Fibroblast of gingiva (primary cell): ENCODE measurements at regions not wholly inside any gene's neighbourhood (a gene's known extent, or its start where the extent isn't known, plus 50 kb on each side); places are given as distances from the start of the nearest gene placed in this dataset.
"Not testable (repeated sequence)": the region's sequence is repeated elsewhere in the genome, so short reads cannot be mapped to it uniquely, and the experiment has no call there.

Experiments used
- DNase-seq: peaks from one replicate; pipeline ENCODE4 v3.0.0-alpha.2; 2011; ENCODE audit warnings: low read depth

- not testable (repeated sequence) for DNase-seq
Measured at GRCh38 chr4:9702696-9703095, 78.7 kb upstream of the DRD5 start.

GRCh38 chr4:9703391-9703790, 78.0 kb upstream of the DRD5 start:
- DNase-seq = no peak

GRCh38 chr4:9704126-9704525, 77.3 kb upstream of the DRD5 start:
- DNase-seq = not testable (repeated sequence)

- DNase-seq = no peak
Measured at GRCh38 chr4:9704551-9705332, 76.7 kb upstream of the DRD5 start.

GRCh38 chr4:9707281-9707680, 74.2 kb upstream of the DRD5 start:
- DNase-seq = not testable (repeated sequence)

- not testable (repeated sequence) for DNase-seq
Measured at GRCh38 chr4:9707936-9708335, 73.5 kb upstream of the DRD5 start.

GRCh38 chr4:9709724-9710123, 71.7 kb upstream of the DRD5 start:
- DNase-seq = no peak

- not testable (repeated sequence) for DNase-seq
Measured at GRCh38 chr4:9715271-9715670, 66.2 kb upstream of the DRD5 start.

GRCh38 chr4:9716093-9716492, 65.3 kb upstream of the DRD5 start:
- no peak for DNase-seq

- not testable (repeated sequence) for DNase-seq
Measured at GRCh38 chr4:9718246-9718939, 63.0 kb upstream of the DRD5 start.

GRCh38 chr4:9722131-9722530, 59.3 kb upstream of the DRD5 start:
- DNase-seq = not testable (repeated sequence)
